SK-N-SH (cell line): ENCODE measurements at regions not wholly inside any gene's neighbourhood (a gene's known extent, or its start where the extent isn't known, plus 50 kb on each side); places are given as distances from the start of the nearest gene placed in this dataset.
A peak's percentile ranks its signal among the peaks of the same experiment; 100 is the strongest.

Source experiments
- CTCF ChIA-PET: fragments of 300-600, 350-600 bp; formaldehyde crosslinking; extraction: SDS; loops from one replicate; lab custom pipeline; 2021; lab: Yijun Ruan, JAX
- POLR2A ChIA-PET: fragments of 350-600 bp; sonication (Branson Sonifier 250); formaldehyde crosslinking; extraction: SDS; loops from one replicate; lab custom pipeline; 2020; ENCODE audit warnings: antibody characterized with exemption, inconsistent platforms; lab: Yijun Ruan, JAX
- DNase-seq: peaks from one replicate; pipeline ENCODE4 v3.0.0; 2012
- H2AFZ ChIP-seq: fragments of 200-600 bp; sonication (generic); 2 replicates; pipeline ENCODE4 v1.8.1; 2016; ENCODE audit warnings: antibody characterized with exemption, mild to moderate bottlenecking, low read depth
- H3F3A ChIP-seq: fragments of 200-600 bp; sonication (generic); replicated peaks from 2 replicates; pipeline ENCODE3; 2016; ENCODE audit warnings: antibody characterized with exemption, mild to moderate bottlenecking; ENCODE audit not compliant: insufficient read depth
- H3K27ac ChIP-seq, 2 experiments: fragments of 200-500 bp in 1 of 2; fragments of 200-600 bp in 1 of 2; sonication (Bioruptor generic) in 1 of 2; sonication (generic), shearing (Covaris generic) in 1 of 2; 2 replicates each; pipeline versions ENCODE4 v1.5.1 to v1.6.1; 2014 to 2016; ENCODE audit warnings: low read depth in 2 of 2, inconsistent platforms in 1 of 2, low read length in 1 of 2, mild to moderate bottlenecking in 1 of 2, mixed read lengths in 1 of 2
- H3K27me3 ChIP-seq: fragments of 200-600 bp; sonication (generic), shearing (Covaris generic); 2 replicates; pipeline ENCODE4 v1.6.1; 2016; ENCODE audit warnings: mixed run types; ENCODE audit not compliant: insufficient read depth
- H3K36me3 ChIP-seq, 2 experiments: fragments of 200-500 bp in 1 of 2; fragments of 200-600 bp in 1 of 2; sonication (Bioruptor generic) in 1 of 2; sonication (generic) in 1 of 2; replicated peaks in 1 of 2; 2 replicates each; pipeline versions ENCODE3 to v1.5.1; 2014 to 2016; ENCODE audit warnings: low read length in 1 of 2, mild to moderate bottlenecking in 1 of 2; ENCODE audit not compliant: insufficient read depth in 2 of 2, control insufficient read depth in 1 of 2
- H3K4me1 ChIP-seq, 2 experiments: fragments of 200-500 bp in 1 of 2; fragments of 200-600 bp in 1 of 2; sonication (Bioruptor generic) in 1 of 2; sonication (generic), shearing (Covaris generic) in 1 of 2; 2 replicates each; pipeline versions ENCODE4 v1.5.1 to v1.6.1; 2014 to 2016; ENCODE audit warnings: low read depth in 1 of 2, low read length in 1 of 2, mixed run types in 1 of 2; ENCODE audit not compliant: insufficient read depth in 2 of 2, control insufficient read depth in 1 of 2
- H3K4me2 ChIP-seq: fragments of 200-600 bp; sonication (generic), shearing (Covaris generic); 2 replicates; pipeline ENCODE4 v1.6.1; 2017; ENCODE audit warnings: mixed run types
- H3K4me3 ChIP-seq, 2 experiments: fragments of 200-500 bp in 1 of 2; fragments of 200-600 bp in 1 of 2; sonication (Bioruptor generic) in 1 of 2; sonication (generic), shearing (Covaris generic) in 1 of 2; 2 replicates each; pipeline versions ENCODE4 v1.5.1 to v1.8.1; 2014 to 2016; ENCODE audit warnings: low read depth in 2 of 2, inconsistent platforms in 1 of 2, low read length in 1 of 2, mild to moderate bottlenecking in 1 of 2, mixed read lengths in 1 of 2, moderate library complexity in 1 of 2
- H3K79me2 ChIP-seq: fragments of 200-600 bp; sonication (generic); 2 replicates; pipeline ENCODE4 v1.8.1; 2017; ENCODE audit warnings: mild to moderate bottlenecking; ENCODE audit not compliant: insufficient read depth
- H3K9ac ChIP-seq: fragments of 200-600 bp; sonication (generic); 2 replicates; pipeline ENCODE4 v1.6.1; 2017; ENCODE audit warnings: mixed run types
- H3K9me2 ChIP-seq: fragments of 200-600 bp; sonication (generic); 2 replicates; pipeline ENCODE4 v1.6.1; 2017; ENCODE audit warnings: mixed run types
- H3K9me3 ChIP-seq: fragments of 200-600 bp; sonication (generic); 2 replicates; pipeline ENCODE4 v1.6.1; 2017; ENCODE audit warnings: mixed run types, mild to moderate bottlenecking, moderate library complexity
- H4K20me1 ChIP-seq: fragments of 200-600 bp; sonication (generic); 2 replicates; pipeline ENCODE4 v1.6.1; 2017; ENCODE audit warnings: mild to moderate bottlenecking, mixed run types; ENCODE audit not compliant: insufficient read depth
- CHD2 ChIP-seq: fragments of 150-350 bp; IDR thresholded peaks from 2 replicates; pipeline ENCODE4 v1.6.1; 2018; ENCODE audit warnings: low read length; ENCODE audit not compliant: partially characterized antibody
- EP300 ChIP-seq, 2 experiments: IDR thresholded peaks; 2 replicates each; pipeline versions ENCODE4 v1.4.0 to v1.6.1; 2012; ENCODE audit warnings: borderline replicate concordance in 1 of 2, low read depth in 1 of 2, low read length in 1 of 2
- EZH2phosphoT487 ChIP-seq: fragments of 200-600 bp; sonication (generic); IDR thresholded peaks from 2 replicates; pipeline ENCODE4 v1.6.1; 2017; ENCODE audit warnings: low read depth, mixed run types, mild to moderate bottlenecking, antibody characterized with exemption, moderate library complexity, borderline replicate concordance
- FOXJ3 ChIP-seq: sonication (generic); formaldehyde crosslinking; IDR thresholded peaks from 2 replicates; pipeline ENCODE4 v1.5.1; 2020; ENCODE audit warnings: mild to moderate bottlenecking, missing genetic modification reagents
- FOXM1 ChIP-seq: IDR thresholded peaks from 2 replicates; pipeline ENCODE4 v1.4.0; 2012; ENCODE audit warnings: low read depth, mild to moderate bottlenecking
- JUND ChIP-seq: IDR thresholded peaks from 2 replicates; pipeline ENCODE4 v1.4.0; 2012
- MAX ChIP-seq: IDR thresholded peaks from 2 replicates; pipeline ENCODE4 v1.4.0; 2012; ENCODE audit warnings: low read depth
- MEF2A ChIP-seq: IDR thresholded peaks from 2 replicates; pipeline ENCODE4 v1.4.0; 2012; ENCODE audit warnings: low read depth, borderline replicate concordance
- PBX3 ChIP-seq: IDR thresholded peaks from 2 replicates; pipeline ENCODE4; 2012
- RAD21 ChIP-seq: IDR thresholded peaks from 2 replicates; pipeline ENCODE4 v1.6.1; 2012; ENCODE audit warnings: mild to moderate bottlenecking, low read length
- RFX5 ChIP-seq: IDR thresholded peaks from 2 replicates; pipeline ENCODE4 v1.6.1; 2012; ENCODE audit warnings: mild to moderate bottlenecking, improper control_type of control experiment, low read length
- RXRA ChIP-seq: IDR thresholded peaks from 2 replicates; pipeline ENCODE4 v1.4.0; 2012; ENCODE audit warnings: low read depth, mild to moderate bottlenecking, borderline replicate concordance
- SMC3 ChIP-seq: IDR thresholded peaks from 2 replicates; pipeline ENCODE4 v1.6.1; 2012; ENCODE audit warnings: low read depth, low read length, improper control_type of control experiment
- TCF12 ChIP-seq: IDR thresholded peaks from 2 replicates; pipeline ENCODE4 v1.4.0; 2012
- USF2 ChIP-seq: fragments of 150-350 bp; IDR thresholded peaks from 2 replicates; pipeline ENCODE4 v1.6.1; 2017; ENCODE audit warnings: antibody characterized with exemption, low read length, low read depth, borderline replicate concordance
- YY1 ChIP-seq: IDR thresholded peaks from 2 replicates; pipeline ENCODE4 v1.4.0; 2012; ENCODE audit warnings: low read depth, mild to moderate bottlenecking
- WGBS: methylation state at CpG from one replicate; pipeline ENCODE4 v1.1.6; 2017; ENCODE audit warnings: low lambda C conversion rate; 5-methylcytosine and 5-hydroxymethylcytosine counted together
- TF ChIP-seq, protein P1 (sequence below): fragments of 200-600 bp; sonication (generic); IDR thresholded peaks from 2 replicates; pipeline ENCODE4 v1.6.1; 2017; ENCODE audit warnings: antibody characterized with exemption, mild to moderate bottlenecking, moderate library complexity
- TF ChIP-seq, protein P2 (sequence below): IDR thresholded peaks from 2 replicates; pipeline ENCODE4 v1.4.0; 2012; ENCODE audit warnings: low read depth, borderline replicate concordance

GRCh38 chr4:140253556-140254027 lies 99.6 kb upstream of the MAML3 start (continued):
- no peak for TF ChIP-seq YY1
- TF ChIP-seq SMC3, result no peak
- TF ChIP-seq RAD21, result no peak
- TF ChIP-seq RFX5, result no peak
- TF ChIP-seq MEF2A, result no peak
- TF ChIP-seq USF2, result no peak
- no peak for TF ChIP-seq RXRA
- TF ChIP-seq MAX, result no peak

DNA sequence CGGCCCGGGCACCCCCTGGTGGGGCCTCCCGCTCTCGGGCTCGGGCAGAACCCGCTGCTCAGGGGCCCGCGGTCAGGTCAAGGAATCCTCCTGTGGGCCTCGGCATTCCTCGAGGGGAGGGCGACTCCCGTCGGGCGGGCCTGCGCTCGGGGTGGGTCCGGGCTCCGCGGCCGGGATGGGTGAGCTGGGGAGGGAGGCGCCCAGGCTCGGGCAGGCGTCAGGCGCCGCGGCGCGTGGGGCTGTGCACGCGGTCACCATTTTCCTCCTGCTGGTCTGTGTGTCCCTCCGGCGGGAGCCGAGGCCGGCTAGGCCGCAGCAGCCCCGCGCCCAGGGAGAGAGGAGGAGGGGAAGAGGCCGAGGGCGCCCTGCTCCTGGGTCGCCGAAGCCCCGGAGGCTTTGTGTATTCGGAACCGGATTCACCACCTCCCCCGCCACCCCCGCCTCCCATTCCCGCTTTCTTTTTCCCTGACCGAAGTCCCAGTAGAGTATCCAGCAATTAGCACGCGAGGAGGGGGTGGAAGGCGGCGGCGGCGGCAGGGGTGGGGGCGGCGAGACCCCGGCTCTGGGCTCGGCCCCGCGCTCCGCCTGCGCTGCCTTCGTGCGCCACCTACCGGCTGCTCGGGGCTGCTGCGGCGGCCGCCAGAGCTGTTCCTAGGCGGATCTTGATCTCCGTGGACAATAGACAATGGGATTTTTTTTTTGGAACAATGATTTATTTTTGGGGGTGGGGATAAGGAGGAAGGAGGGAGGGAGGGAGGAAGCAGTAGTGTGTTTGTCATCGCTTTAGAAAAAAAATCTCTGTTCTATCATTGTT lies 99.0 kb upstream of the MAML3 start:
- H3K4me1 ChIP-seq, result peaks cover 49 to 57% of the 10 kb centered on the region in 2 experiments
- H2AFZ ChIP-seq, result peak overlapping the region; percentile 73; the same call in 1 of the 2 replicates
- no peaks in the 10 kb centered on the region for H3K9me2 ChIP-seq
- H3F3A ChIP-seq, result peaks cover 13% of the 10 kb centered on the region
- WGBS, result 2% methylated on average over 30 of the region's 72 CpGs
- H3K36me3 ChIP-seq, result no peaks in the 10 kb centered on the region
- CTCF ChIA-PET, result interaction anchor here (0.6 to 9.2 kb wide), 69 partner anchors 9 to 649 kb away, joined by 3 to 91 read pairs (median 4); partner anchors contain the start of gene MAML3
- TF ChIP-seq FOXJ3 (CRISPR knock-in tag) (no peak), PBX3 (peak; percentile 63), EZH2phosphoT487 (no peak), FOXM1 (no peak), EP300 (IDR thresholded peaks at IDR 0.05; ENCODE audit: borderline replicate concordance in 1 of 2, low read depth in 1 of 2, low read length in 1 of 2) (peak in 1 of 2 experiments; percentile 40; a peak in 1 of 4 replicates), JUND (no peak), TCF12 (peak; percentile 39; the same call in 1 of the 2 replicates), CHD2 (no peak), MEF2A (peak; percentile 37; the same call in 1 of the 2 replicates), SMC3 (peak; percentile 72), RAD21 (peak; percentile 85), RFX5 (no peak; the same call in 1 of the 2 replicates)
- TF ChIP-seq, protein P1, sequence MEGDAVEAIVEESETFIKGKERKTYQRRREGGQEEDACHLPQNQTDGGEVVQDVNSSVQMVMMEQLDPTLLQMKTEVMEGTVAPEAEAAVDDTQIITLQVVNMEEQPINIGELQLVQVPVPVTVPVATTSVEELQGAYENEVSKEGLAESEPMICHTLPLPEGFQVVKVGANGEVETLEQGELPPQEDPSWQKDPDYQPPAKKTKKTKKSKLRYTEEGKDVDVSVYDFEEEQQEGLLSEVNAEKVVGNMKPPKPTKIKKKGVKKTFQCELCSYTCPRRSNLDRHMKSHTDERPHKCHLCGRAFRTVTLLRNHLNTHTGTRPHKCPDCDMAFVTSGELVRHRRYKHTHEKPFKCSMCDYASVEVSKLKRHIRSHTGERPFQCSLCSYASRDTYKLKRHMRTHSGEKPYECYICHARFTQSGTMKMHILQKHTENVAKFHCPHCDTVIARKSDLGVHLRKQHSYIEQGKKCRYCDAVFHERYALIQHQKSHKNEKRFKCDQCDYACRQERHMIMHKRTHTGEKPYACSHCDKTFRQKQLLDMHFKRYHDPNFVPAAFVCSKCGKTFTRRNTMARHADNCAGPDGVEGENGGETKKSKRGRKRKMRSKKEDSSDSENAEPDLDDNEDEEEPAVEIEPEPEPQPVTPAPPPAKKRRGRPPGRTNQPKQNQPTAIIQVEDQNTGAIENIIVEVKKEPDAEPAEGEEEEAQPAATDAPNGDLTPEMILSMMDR, result peak; percentile 87
- TF ChIP-seq, protein P2, sequence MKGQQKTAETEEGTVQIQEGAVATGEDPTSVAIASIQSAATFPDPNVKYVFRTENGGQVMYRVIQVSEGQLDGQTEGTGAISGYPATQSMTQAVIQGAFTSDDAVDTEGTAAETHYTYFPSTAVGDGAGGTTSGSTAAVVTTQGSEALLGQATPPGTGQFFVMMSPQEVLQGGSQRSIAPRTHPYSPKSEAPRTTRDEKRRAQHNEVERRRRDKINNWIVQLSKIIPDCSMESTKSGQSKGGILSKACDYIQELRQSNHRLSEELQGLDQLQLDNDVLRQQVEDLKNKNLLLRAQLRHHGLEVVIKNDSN, result no peak
- TF ChIP-seq, all 33 proteins: peak for 7
- POLR2A ChIA-PET, result interaction anchor here (1.4 to 7.9 kb wide), 7 partner anchors 10 to 364 kb away, joined by 4 to 56 read pairs (median 5); partner anchors contain the start of gene MAML3
- H3K9ac ChIP-seq, result peak overlapping the region; percentile 71
- peak; percentile 94 for DNase-seq
- H3K27ac ChIP-seq, result peak overlapping the region; percentile 78 to 92
- peak overlapping the region; percentile 47 to 55 for H3K4me3 ChIP-seq
- no peaks in the 10 kb centered on the region for H3K27me3 ChIP-seq
- no peaks in the 10 kb centered on the region for H4K20me1 ChIP-seq
- no peaks in the 10 kb centered on the region for H3K79me2 ChIP-seq
- H3K4me2 ChIP-seq, result peak overlapping the region; percentile 75
- no peaks in the 10 kb centered on the region for H3K9me3 ChIP-seq
